K562 (cell line): ENCODE measurements at regions not wholly inside any gene's neighbourhood (a gene's known extent, or its start where the extent isn't known, plus 50 kb on each side); places are given as distances from the start of the nearest gene placed in this dataset.
A peak's percentile ranks its signal among the peaks of the same experiment; 100 is the strongest.

ENCODE experiments used
- ARID1B ChIP-seq: fragments of 450-650 bp; IDR thresholded peaks from 2 replicates; pipeline ENCODE4 v1.6.1; 2016; ENCODE audit warnings: antibody characterized with exemption, mild to moderate bottlenecking, inconsistent platforms
- EHMT2 ChIP-seq: fragments of 450-650 bp; IDR thresholded peaks from 2 replicates; pipeline ENCODE4 v1.6.1; 2018; ENCODE audit warnings: antibody characterized with exemption
- ETV1 ChIP-seq: fragments of 450-650 bp; conservative IDR thresholded peaks from 2 replicates; pipeline ENCODE4 v1.6.1; 2016; ENCODE audit warnings: missing genetic modification characterization, control low read depth, low read depth, missing compliant biosample characterization
- GABPA ChIP-seq: fragments of 200-800 bp; sonication (Bioruptor generic); conservative IDR thresholded peaks from 2 replicates; pipeline ENCODE4 v1.6.1; 2016; ENCODE audit warnings: low read depth, missing genetic modification characterization, missing compliant biosample characterization
- GTF2A2 ChIP-seq: IDR thresholded peaks from 2 replicates; pipeline ENCODE4 v1.6.1; 2016; ENCODE audit warnings: mild to moderate bottlenecking, missing genetic modification characterization, missing compliant biosample characterization
- HOMEZ ChIP-seq: fragments of 250-450 bp; sonication (Bioruptor Pico); IDR thresholded peaks from 2 replicates; pipeline ENCODE4 v1.4.0; 2020; ENCODE audit warnings: mild to moderate bottlenecking, moderate library complexity
- IRF1 ChIP-seq: sonication (generic); formaldehyde crosslinking; IDR thresholded peaks from 2 replicates; pipeline ENCODE4 v1.8.0; 2022; ENCODE audit warnings: missing genetic modification reagents, mild to moderate bottlenecking, borderline replicate concordance
- KDM1A ChIP-seq, 2 experiments: fragments of 450-650 bp; IDR thresholded peaks; 2 replicates each; pipeline ENCODE4 v1.6.1; 2016; ENCODE audit warnings: mild to moderate bottlenecking in 2 of 2
- LARP7 ChIP-seq: fragments of 450-650 bp; IDR thresholded peaks from 2 replicates; pipeline ENCODE4 v1.6.1; 2016
- MBD2 ChIP-seq: sonication (generic); IDR thresholded peaks from 2 replicates; pipeline ENCODE4 v1.6.1; 2016; ENCODE audit warnings: low read depth, borderline replicate concordance
- MECOM ChIP-seq: fragments of 250-450 bp; sonication (Bioruptor Pico); IDR thresholded peaks from 2 replicates; pipeline ENCODE4 v1.8.0; 2022; ENCODE audit warnings: inconsistent platforms
- MLLT1 ChIP-seq, 2 experiments: fragments of 450-650 bp; IDR thresholded peaks; 2 replicates each; pipeline ENCODE4 v1.6.1; 2016
- NCOR1 ChIP-seq: fragments of 450-650 bp; IDR thresholded peaks from 2 replicates; pipeline ENCODE4 v1.6.1; 2016; ENCODE audit warnings: mild to moderate bottlenecking, moderate library complexity
- NFE2L1 ChIP-seq: fragments of 450-650 bp; IDR thresholded peaks from 2 replicates; pipeline ENCODE4 v1.6.1; 2016; ENCODE audit warnings: missing genetic modification characterization, low read depth, mild to moderate bottlenecking, missing compliant biosample characterization, moderate library complexity, borderline replicate concordance
- NFIX ChIP-seq: fragments of 250-450 bp; sonication (Bioruptor Pico); IDR thresholded peaks from 2 replicates; pipeline ENCODE4 v1.4.0; 2020; ENCODE audit warnings: low read depth, mild to moderate bottlenecking, moderate library complexity
- POLR2B ChIP-seq: fragments of 450-650 bp; IDR thresholded peaks from 2 replicates; pipeline ENCODE4 v1.6.1; 2018; ENCODE audit warnings: low read depth; ENCODE audit not compliant: partially characterized antibody
- RBFOX2 ChIP-seq: fragments of 200-400 bp; formaldehyde crosslinking; IDR thresholded peaks from 2 replicates; pipeline ENCODE4 v1.6.1; 2017; ENCODE audit warnings: low read depth, mild to moderate bottlenecking, low read length, moderate library complexity
- SRF ChIP-seq, 2 experiments: fragments of 250-450, 450-650 bp in 1 of 2; sonication (Bioruptor Pico) in 1 of 2; sonication (generic) in 1 of 2; formaldehyde crosslinking; IDR thresholded peaks; 2 replicates each; pipeline versions ENCODE4 v1.5.0 to v1.5.1; 2020 to 2022; ENCODE audit warnings: mild to moderate bottlenecking in 1 of 2, missing genetic modification reagents in 1 of 2
- TEAD2 ChIP-seq: fragments of 450-650 bp; IDR thresholded peaks from 2 replicates; pipeline ENCODE4 v1.6.1; 2016; ENCODE audit warnings: missing genetic modification characterization, control low read depth, missing compliant biosample characterization
- TEAD4 ChIP-seq, 2 experiments: sonication (generic) in 1 of 2; formaldehyde crosslinking in 1 of 2; IDR thresholded peaks; 2 replicates each; pipeline versions ENCODE4 v1.6.1 to v1.8.0; 2012 to 2022; ENCODE audit warnings: borderline replicate concordance in 1 of 2, inconsistent platforms in 1 of 2, low read length in 1 of 2, mild to moderate bottlenecking in 1 of 2, missing genetic modification reagents in 1 of 2
- ZBTB26 ChIP-seq: fragments of 450-650 bp; formaldehyde crosslinking; IDR thresholded peaks from 2 replicates; pipeline ENCODE4 v1.4.0; 2022; ENCODE audit warnings: missing genetic modification characterization
- ZNF280A ChIP-seq: fragments of 450-650 bp; IDR thresholded peaks from 2 replicates; pipeline ENCODE4 v1.6.1; 2018; ENCODE audit warnings: mild to moderate bottlenecking, low read depth; ENCODE audit not compliant: partially characterized antibody
- ZNF785 ChIP-seq: fragments of 250-450 bp; sonication (Bioruptor Pico); IDR thresholded peaks from 2 replicates; pipeline ENCODE4 v1.4.0; 2020; ENCODE audit warnings: mild to moderate bottlenecking

- TF ChIP-seq TEAD2 (tag) = no peak
- TF ChIP-seq MECOM = no peak
- no peak for TF ChIP-seq LARP7
- TF ChIP-seq ETV1 (tag) = no peak
- peak; percentile 57 for TF ChIP-seq ARID1B
- TF ChIP-seq EHMT2 = no peak
- peak in 1 of 2 experiments; percentile 15; a peak in 1 of 4 replicates for TF ChIP-seq KDM1A (IDR thresholded peaks at IDR 0.05)
- TF ChIP-seq NFIX (CRISPR knock-in tag) = no peak
- TF ChIP-seq SRF (CRISPR knock-in tag; IDR thresholded peaks at IDR 0.05) = no peak
- TF ChIP-seq MBD2 = no peak
- no peak for TF ChIP-seq POLR2B
- TF ChIP-seq HOMEZ = no peak
- TF ChIP-seq IRF1 (CRISPR knock-in tag) = no peak
- peak; percentile 50 for TF ChIP-seq NCOR1
- TF ChIP-seq GTF2A2 = no peak
- no peak for TF ChIP-seq ZNF785 (CRISPR knock-in tag)
- TF ChIP-seq ZNF280A = no peak
- TF ChIP-seq RBFOX2 = no peak
- TF ChIP-seq NFE2L1 = no peak
- TF ChIP-seq GABPA (tag) = no peak
- peak; percentile 77 for TF ChIP-seq TEAD4 (IDR thresholded peaks at IDR 0.05; ENCODE audit: low read length)
- no peak for TF ChIP-seq TEAD4 (CRISPR knock-in tag; IDR thresholded peaks at IDR 0.05; ENCODE audit: borderline replicate concordance)
- no peak for TF ChIP-seq ZBTB26 (CRISPR knock-in tag)
- TF ChIP-seq MLLT1 (IDR thresholded peaks at IDR 0.05) = no peak
Measured at GRCh38 chr12:74235342-74235741, 302.3 kb upstream of the ATXN7L3B start (continued).
